HCT116 (cell line): ENCODE measurements at regions not wholly inside any gene's neighbourhood (a gene's known extent, or its start where the extent isn't known, plus 50 kb on each side); places are given as distances from the start of the nearest gene placed in this dataset.

Experiments used
- ATAC-seq: fragments of 200-7000 bp; cut with Tn5 transposase; 2 replicates; pipeline ENCODE4 v1.9.1; 2020; ENCODE audit warnings: mild to moderate bottlenecking, moderate library complexity
- BruUV-seq: library from RNA; stranded (reverse); fragments of 400-500 nt; replicated peaks from 2 replicates; lab custom pipeline; 2021; lab: Mats Ljungman, UMichigan
- CTCF ChIA-PET: fragments of 300-600 bp; sonication (Branson Sonifier 250); formaldehyde crosslinking; loops from one replicate; lab custom pipeline; 2021; ENCODE audit warnings: antibody characterized with exemption; lab: Charles Lee
- POLR2A ChIA-PET: fragments of 300-600, 350-600 bp; sonication (Branson Sonifier 250); formaldehyde crosslinking; loops from one replicate; lab custom pipeline; 2021; ENCODE audit warnings: antibody characterized with exemption; lab: Charles Lee
- RAD21 ChIA-PET, 2 experiments: fragments of 300-600 bp; sonication (Branson Sonifier 250); formaldehyde crosslinking; loops; one replicate each; lab custom pipeline; 2023; ENCODE audit warnings: low total read pairs in 2 of 2; ENCODE audit not compliant: uncharacterized antibody in 2 of 2, unreplicated experiment in 2 of 2, low non-redundant PET in 1 of 2; lab: Charles Lee
- DNase-seq: peaks from one replicate; pipeline ENCODE4 v3.0.0-alpha.2; 2010; ENCODE audit warnings: low read depth, low spot score
- H2AFZ ChIP-seq: fragments of 200-600 bp; shearing (Covaris generic), sonication (generic); 2 replicates; pipeline ENCODE4 v1.6.1; 2017; ENCODE audit warnings: low read depth, mixed run types, mixed read lengths, antibody characterized with exemption, low read length; ENCODE audit not compliant: poor library complexity, severe bottlenecking
- H3K27ac ChIP-seq: 2 replicates; pipeline ENCODE4 v1.5.1; 2012; ENCODE audit warnings: low read depth, low read length
- H3K27me3 ChIP-seq: fragments of 200-600 bp; sonication (generic); 2 replicates; pipeline ENCODE4 v1.6.1; 2016; ENCODE audit warnings: mixed run types, low read length, mixed read lengths; ENCODE audit not compliant: insufficient read depth
- H3K36me3 ChIP-seq, 2 experiments: fragments of 200-500 bp in 1 of 2; fragments of 200-600 bp in 1 of 2; sonication (Bioruptor generic) in 1 of 2; sonication (generic) in 1 of 2; 2 replicates each; pipeline versions ENCODE4 v1.5.1 to v1.6.1; 2014 to 2016; ENCODE audit warnings: low read length in 2 of 2, inconsistent platforms in 1 of 2, mixed read lengths in 1 of 2, mixed run types in 1 of 2; ENCODE audit not compliant: insufficient read depth in 2 of 2, control insufficient read depth in 1 of 2
- H3K4me1 ChIP-seq, 2 experiments: fragments of 200-600 bp in 1 of 2; sonication (generic) in 1 of 2; 2 replicates each; pipeline versions ENCODE4 v1.5.1 to v1.6.1; 2012 to 2017; ENCODE audit warnings: low read length in 2 of 2, inconsistent platforms in 1 of 2, mild to moderate bottlenecking in 1 of 2, mixed read lengths in 1 of 2, mixed run types in 1 of 2, moderate library complexity in 1 of 2; ENCODE audit not compliant: insufficient read depth in 2 of 2, control insufficient read depth in 1 of 2
- H3K4me2 ChIP-seq: fragments of 200-600 bp; sonication (generic); 2 replicates; pipeline ENCODE4 v1.6.1; 2017; ENCODE audit warnings: mixed run types, low read length, mixed read lengths
- H3K4me3 ChIP-seq, 2 experiments: fragments of 200-600 bp in 1 of 2; sonication (generic) in 1 of 2; replicated peaks in 1 of 2; 2 replicates each; pipeline ENCODE4 v1.5.1; 2011 to 2016; ENCODE audit warnings: low read length in 2 of 2, control low read depth in 1 of 2, low read depth in 1 of 2, mild to moderate bottlenecking in 1 of 2, mixed read lengths in 1 of 2, mixed run types in 1 of 2
- H3K79me2 ChIP-seq: fragments of 200-600 bp; sonication (generic); 2 replicates; pipeline ENCODE4 v1.6.1; 2017; ENCODE audit warnings: mild to moderate bottlenecking, mixed run types, low read length, moderate library complexity, mixed read lengths; ENCODE audit not compliant: insufficient read depth
- H3K9ac ChIP-seq: fragments of 200-600 bp; sonication (generic); 2 replicates; pipeline ENCODE4 v1.6.1; 2016; ENCODE audit warnings: low read length, mixed read lengths
- H3K9me2 ChIP-seq: fragments of 200-600 bp; sonication (generic), shearing (Covaris generic); 2 replicates; pipeline ENCODE4 v1.6.1; 2017; ENCODE audit warnings: mixed run types, mild to moderate bottlenecking, moderate library complexity; ENCODE audit not compliant: insufficient read depth
- H3K9me3 ChIP-seq, 2 experiments: fragments of 200-500 bp in 1 of 2; fragments of 200-600 bp in 1 of 2; sonication (Bioruptor generic) in 1 of 2; sonication (generic) in 1 of 2; 2 replicates each; pipeline ENCODE4 v1.6.1; 2014 to 2017; ENCODE audit warnings: low read length in 2 of 2, mixed read lengths in 2 of 2, inconsistent platforms in 1 of 2, low read depth in 1 of 2, mild to moderate bottlenecking in 1 of 2, mixed run types in 1 of 2, moderate library complexity in 1 of 2; ENCODE audit not compliant: control insufficient read depth in 1 of 2, insufficient read depth in 1 of 2
- H4K20me1 ChIP-seq: fragments of 200-600 bp; sonication (generic), shearing (Covaris generic); 2 replicates; pipeline ENCODE4 v1.6.1; 2017; ENCODE audit warnings: mixed run types, mild to moderate bottlenecking, moderate library complexity; ENCODE audit not compliant: insufficient read depth
- CBX3 ChIP-seq: IDR thresholded peaks from 2 replicates; pipeline ENCODE4 v1.6.1; 2012; ENCODE audit warnings: low read depth
- EGR1 ChIP-seq: IDR thresholded peaks from 2 replicates; pipeline ENCODE4 v1.6.1; 2012; ENCODE audit warnings: low read depth
- EZH2phosphoT487 ChIP-seq: fragments of 200-600 bp; IDR thresholded peaks from 2 replicates; pipeline ENCODE4 v1.6.1; 2018; ENCODE audit warnings: antibody characterized with exemption, borderline replicate concordance
- SRF ChIP-seq: IDR thresholded peaks from 2 replicates; pipeline ENCODE4 v1.6.1; 2012; ENCODE audit warnings: low read depth
- ZNF274 ChIP-seq: fragments of 200-500 bp; sonication (Bioruptor generic); IDR thresholded peaks from 2 replicates; pipeline ENCODE4 v1.6.1; 2014; ENCODE audit warnings: mild to moderate bottlenecking, low read depth, low read length, inconsistent platforms
- intact Hi-C: fragments of 100-400 bp; cut with micrococcal nuclease; formaldehyde crosslinking; loops from 2 replicates; pipeline ENCODE4 v1.10.0; 2022
- TF ChIP-seq, protein P1 (sequence below): IDR thresholded peaks from 2 replicates; pipeline ENCODE4 v1.6.1; 2011; ENCODE audit warnings: mild to moderate bottlenecking, low read length, moderate library complexity; ENCODE audit not compliant: insufficient replicate concordance; ENCODE audit errors: extremely low read depth
- TF ChIP-seq, protein P2 (sequence below), 3 experiments: fragments of 200-600 bp in 1 of 3; sonication (generic) in 1 of 3; IDR thresholded peaks in 2 of 3; conservative IDR thresholded peaks in 1 of 3; 2 replicates each; pipeline ENCODE4 v1.5.1; 2012 to 2017; ENCODE audit warnings: low read depth in 2 of 3, low read length in 2 of 3, antibody characterized with exemption in 1 of 3, borderline replicate concordance in 1 of 3, control low read depth in 1 of 3, mild to moderate bottlenecking in 1 of 3, mixed read lengths in 1 of 3, mixed run types in 1 of 3, moderate library complexity in 1 of 3; ENCODE audit not compliant: insufficient read depth in 1 of 3

DNA sequence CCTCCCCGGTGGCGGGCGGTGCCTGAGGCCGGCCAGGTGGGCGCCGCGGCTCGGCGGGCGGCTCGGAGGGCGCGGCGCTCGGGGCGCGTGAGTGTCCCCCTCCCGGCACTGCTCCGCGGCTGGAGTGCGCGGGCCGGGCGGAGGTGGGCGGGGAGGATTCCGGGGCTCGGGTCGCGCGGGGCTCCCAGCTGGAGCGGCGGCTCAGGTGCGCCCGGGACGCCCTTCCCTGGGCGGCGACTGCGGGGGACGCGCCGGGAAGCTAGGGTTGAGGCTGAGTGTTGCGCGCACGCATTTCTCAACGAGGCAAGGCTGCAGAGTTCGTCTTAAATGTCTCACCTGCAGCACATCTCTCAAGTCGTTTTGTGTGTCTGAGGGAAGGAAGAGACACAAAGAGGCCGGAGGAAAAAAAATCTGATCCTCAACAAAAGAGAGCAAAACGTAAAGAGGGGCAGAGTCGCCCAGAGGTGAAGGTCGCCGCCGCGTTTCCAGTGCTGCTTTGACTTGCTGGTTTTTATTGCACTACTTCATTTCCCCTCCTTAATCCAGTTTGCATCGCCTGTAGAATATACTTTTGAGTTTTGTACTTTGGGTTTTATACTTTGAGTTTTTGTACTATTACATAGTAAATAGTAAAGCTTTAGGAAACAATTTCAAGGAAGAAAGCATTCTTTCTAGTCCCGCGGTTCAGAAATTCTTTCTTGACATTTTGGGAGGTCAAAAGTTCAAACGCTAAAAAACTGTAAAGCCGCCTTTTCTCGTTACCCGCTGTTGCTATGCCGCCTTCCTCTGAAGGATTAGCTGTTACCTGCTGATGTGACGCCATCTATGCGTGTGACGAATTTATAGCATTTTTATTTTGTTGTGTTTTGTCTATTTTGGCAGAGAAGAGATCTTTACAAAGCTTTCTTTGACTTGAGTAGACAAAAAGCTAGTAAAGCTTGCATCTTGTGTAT, 106.5 kb upstream of the STOX2 start:
- Histone ChIP-seq H3K4me2 (peak overlapping the region; percentile 77), H4K20me1 (no peaks in the 10 kb centered on the region), H3K9me3 (no peaks in the 10 kb centered on the region), H3K9me2 (no peaks in the 10 kb centered on the region), H3K9ac (peak overlapping the region; percentile 45; the same call in 1 of the 2 replicates), H3K79me2 (peaks cover 4% of the 10 kb centered on the region; the same call in 1 of the 2 replicates), H3K4me3 (peak overlapping the region; percentile 47 to 61)
- TF ChIP-seq ZNF274 (no peak), CBX3 (no peak), SRF (no peak), EZH2phosphoT487 (no peak), EGR1 (no peak)
- TF ChIP-seq, protein P1, sequence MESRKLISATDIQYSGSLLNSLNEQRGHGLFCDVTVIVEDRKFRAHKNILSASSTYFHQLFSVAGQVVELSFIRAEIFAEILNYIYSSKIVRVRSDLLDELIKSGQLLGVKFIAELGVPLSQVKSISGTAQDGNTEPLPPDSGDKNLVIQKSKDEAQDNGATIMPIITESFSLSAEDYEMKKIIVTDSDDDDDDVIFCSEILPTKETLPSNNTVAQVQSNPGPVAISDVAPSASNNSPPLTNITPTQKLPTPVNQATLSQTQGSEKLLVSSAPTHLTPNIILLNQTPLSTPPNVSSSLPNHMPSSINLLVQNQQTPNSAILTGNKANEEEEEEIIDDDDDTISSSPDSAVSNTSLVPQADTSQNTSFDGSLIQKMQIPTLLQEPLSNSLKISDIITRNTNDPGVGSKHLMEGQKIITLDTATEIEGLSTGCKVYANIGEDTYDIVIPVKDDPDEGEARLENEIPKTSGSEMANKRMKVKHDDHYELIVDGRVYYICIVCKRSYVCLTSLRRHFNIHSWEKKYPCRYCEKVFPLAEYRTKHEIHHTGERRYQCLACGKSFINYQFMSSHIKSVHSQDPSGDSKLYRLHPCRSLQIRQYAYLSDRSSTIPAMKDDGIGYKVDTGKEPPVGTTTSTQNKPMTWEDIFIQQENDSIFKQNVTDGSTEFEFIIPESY, result no peak
- TF ChIP-seq, protein P2, sequence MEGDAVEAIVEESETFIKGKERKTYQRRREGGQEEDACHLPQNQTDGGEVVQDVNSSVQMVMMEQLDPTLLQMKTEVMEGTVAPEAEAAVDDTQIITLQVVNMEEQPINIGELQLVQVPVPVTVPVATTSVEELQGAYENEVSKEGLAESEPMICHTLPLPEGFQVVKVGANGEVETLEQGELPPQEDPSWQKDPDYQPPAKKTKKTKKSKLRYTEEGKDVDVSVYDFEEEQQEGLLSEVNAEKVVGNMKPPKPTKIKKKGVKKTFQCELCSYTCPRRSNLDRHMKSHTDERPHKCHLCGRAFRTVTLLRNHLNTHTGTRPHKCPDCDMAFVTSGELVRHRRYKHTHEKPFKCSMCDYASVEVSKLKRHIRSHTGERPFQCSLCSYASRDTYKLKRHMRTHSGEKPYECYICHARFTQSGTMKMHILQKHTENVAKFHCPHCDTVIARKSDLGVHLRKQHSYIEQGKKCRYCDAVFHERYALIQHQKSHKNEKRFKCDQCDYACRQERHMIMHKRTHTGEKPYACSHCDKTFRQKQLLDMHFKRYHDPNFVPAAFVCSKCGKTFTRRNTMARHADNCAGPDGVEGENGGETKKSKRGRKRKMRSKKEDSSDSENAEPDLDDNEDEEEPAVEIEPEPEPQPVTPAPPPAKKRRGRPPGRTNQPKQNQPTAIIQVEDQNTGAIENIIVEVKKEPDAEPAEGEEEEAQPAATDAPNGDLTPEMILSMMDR (IDR thresholded peaks at IDR 0.05 in 2 of 3, conservative IDR thresholded peaks at IDR 0.05 in 1 of 3; ENCODE audit: borderline replicate concordance in 1 of 3, insufficient read depth in 1 of 3, low read depth in 2 of 3, low read length in 2 of 3), result no peak
- TF ChIP-seq, all 23 proteins: peak for 0
- Histone ChIP-seq H3K36me3 (no peaks in the 10 kb centered on the region), H3K27me3 (no peaks in the 10 kb centered on the region), H3K4me1 (peaks cover 0 to 11% of the 10 kb centered on the region in 2 experiments; a peak in 1 of 4 replicates), H2AFZ (no peak overlapping the region), H3K27ac (peak overlapping the region; percentile 50)
- ATAC-seq (peak; percentile 56), DNase-seq (no peak)
- ChIA-PET RAD21 (no interaction called here), POLR2A (no interaction called here), CTCF (no interaction called here)
- TSS peak; percentile 53 for BruUV-seq
- intact Hi-C loops, result no loop called here
